GM12891 (cell line): ENCODE measurements at regions not wholly inside any gene's neighbourhood (a gene's known extent, or its start where the extent isn't known, plus 50 kb on each side); places are given as distances from the start of the nearest gene placed in this dataset.

ENCODE experiments used
- POLR2A ChIP-seq: IDR thresholded peaks from 2 replicates; pipeline ENCODE4 v1.6.1; 2011; ENCODE audit warnings: low read depth, low read length, control low read depth
- POLR2AphosphoS5 ChIP-seq: IDR thresholded peaks from 2 replicates; pipeline ENCODE4 v1.6.1; 2011; ENCODE audit warnings: low read depth, low read length, control low read depth
- POU2F2 ChIP-seq: IDR thresholded peaks from 2 replicates; pipeline ENCODE4 v1.6.1; 2011; ENCODE audit warnings: low read depth, mild to moderate bottlenecking, control low read depth, low read length, moderate library complexity
- TAF1 ChIP-seq: IDR thresholded peaks from 2 replicates; pipeline ENCODE4 v1.6.1; 2011; ENCODE audit warnings: low read depth, low read length, control low read depth

DNA sequence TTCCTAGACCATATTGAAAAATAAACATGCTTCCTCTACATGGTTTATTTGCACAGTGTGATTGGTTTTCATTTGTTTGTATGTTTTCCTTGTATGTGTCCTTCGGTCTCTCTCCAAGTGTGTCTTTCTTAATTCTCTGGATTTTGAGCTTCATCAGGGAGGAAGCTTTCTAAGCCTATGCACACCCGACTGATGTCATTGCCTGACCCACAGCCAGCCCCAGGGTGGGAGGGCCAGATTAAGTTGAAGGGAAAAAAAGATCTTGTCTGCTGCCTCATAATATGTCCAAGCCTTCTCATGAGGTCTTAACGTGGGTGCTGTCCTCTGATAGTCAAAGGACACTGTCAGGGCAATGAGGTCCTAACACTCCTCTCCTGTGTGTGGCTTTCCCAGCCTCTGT lies 115.2 kb downstream of the MARCHF4 start:
- TF ChIP-seq POLR2A (no peak), TAF1 (no peak), POLR2AphosphoS5 (no peak), POU2F2 (no peak)
